CD4-positive, alpha-beta T cell treated with Interferon gamma for 1 hour (primary cell): ENCODE measurements at regions not wholly inside any gene's neighbourhood (a gene's known extent, or its start where the extent isn't known, plus 50 kb on each side); places are given as distances from the start of the nearest gene placed in this dataset.

Experiments
- DNase-seq: peaks from one replicate; pipeline ENCODE4 v3.0.0-alpha.2; 2020

- no peak for DNase-seq
Observed at GRCh38 chr12:124503305-124503704, 64.1 kb downstream of the NCOR2 start.

- no peak for DNase-seq
Observed at GRCh38 chr12:124502379-124502778, 65.0 kb downstream of the NCOR2 start.

GRCh38 chr12:124501827-124502226 lies 65.6 kb downstream of the NCOR2 start:
- no peak for DNase-seq

GRCh38 chr12:124501112-124501561 lies 66.3 kb downstream of the NCOR2 start:
- DNase-seq = no peak

- DNase-seq = no peak
Observed at GRCh38 chr12:124499898-124500244, 67.5 kb downstream of the NCOR2 start.

- DNase-seq = no peak
Observed at GRCh38 chr12:124499190-124499753, 68.1 kb downstream of the NCOR2 start.

- DNase-seq = no peak
Observed at GRCh38 chr12:124498275-124499189, 68.9 kb downstream of the NCOR2 start.

- DNase-seq = no peak
Observed at GRCh38 chr12:124497658-124498057, 69.8 kb downstream of the NCOR2 start.

- DNase-seq = no peak
Observed at GRCh38 chr12:124497039-124497438, 70.4 kb downstream of the NCOR2 start.

GRCh38 chr12:124496584-124496983 lies 70.8 kb downstream of the NCOR2 start:
- no peak for DNase-seq

- no peak for DNase-seq
Observed at GRCh38 chr12:124495194-124495983, 72.0 kb downstream of the NCOR2 start.

- DNase-seq = no peak
Observed at GRCh38 chr12:124494751-124495129, 72.7 kb downstream of the NCOR2 start.

GRCh38 chr12:124493809-124494750 lies 73.3 kb downstream of the NCOR2 start:
- peak; percentile 52 for DNase-seq

GRCh38 chr12:124492879-124493808 lies 74.3 kb downstream of the NCOR2 start:
- no peak for DNase-seq

- no peak for DNase-seq
Observed at GRCh38 chr12:124491856-124492420, 75.5 kb downstream of the NCOR2 start.

GRCh38 chr12:124491310-124491709 lies 76.1 kb downstream of the NCOR2 start:
- no peak for DNase-seq

GRCh38 chr12:124490584-124491305 lies 76.7 kb downstream of the NCOR2 start:
- no peak for DNase-seq

GRCh38 chr12:124489915-124490583 lies 77.4 kb downstream of the NCOR2 start:
- no peak for DNase-seq

GRCh38 chr12:124489220-124489619 lies 78.2 kb downstream of the NCOR2 start:
- DNase-seq = no peak

- no peak for DNase-seq
Observed at GRCh38 chr12:124488520-124488919, 78.9 kb downstream of the NCOR2 start.
